NCI-H1092 treated with DMSO at 0.1 percent for 48 hours (cell line): ENCODE measurements at regions not wholly inside any gene's neighbourhood (a gene's known extent, or its start where the extent isn't known, plus 50 kb on each side); places are given as distances from the start of the nearest gene placed in this dataset.

Experiments
- DNase-seq: peaks from one replicate; lab custom pipeline; 2025; lab: John Stamatoyannopoulos, UW

DNA sequence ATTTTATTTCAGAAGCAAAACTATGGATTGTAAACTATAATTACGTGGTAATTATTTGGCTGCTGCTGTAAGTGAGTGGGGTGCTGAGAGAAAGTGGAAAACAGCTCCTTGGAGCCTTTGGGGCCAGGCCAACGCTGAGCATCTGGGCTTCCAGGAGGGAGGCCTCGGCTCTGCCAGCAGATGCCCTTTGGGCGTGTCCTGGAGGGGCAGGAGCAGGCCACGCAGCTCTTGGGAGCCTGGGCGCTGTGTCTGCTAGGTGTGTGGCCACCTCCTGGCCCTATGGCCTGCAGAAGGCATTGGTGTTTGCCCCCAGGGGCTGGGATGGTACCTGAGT lies 423.3 kb downstream of the GLRX3 start:
- DNase-seq: no peak

DNA sequence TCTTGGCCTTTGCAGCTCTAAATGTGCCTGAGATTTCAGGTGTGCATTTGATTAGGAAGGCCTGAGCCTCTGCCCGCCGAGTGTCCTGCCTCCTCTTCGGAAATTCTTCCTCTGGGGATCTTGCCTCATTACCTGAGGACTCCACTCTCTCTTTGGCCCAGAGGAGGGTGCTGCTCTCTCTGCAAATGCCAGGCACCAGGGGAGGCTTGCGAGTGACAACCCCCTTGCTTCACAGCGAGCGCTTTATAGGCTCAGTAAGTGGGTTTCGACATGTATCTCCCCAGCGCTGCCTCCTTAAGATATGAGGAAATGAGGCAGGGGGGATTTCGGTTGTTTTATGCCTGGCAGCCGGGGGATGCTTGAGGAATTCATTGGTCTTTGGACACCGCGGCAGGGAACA lies 423.9 kb downstream of the GLRX3 start:
- no peak for DNase-seq

DNA sequence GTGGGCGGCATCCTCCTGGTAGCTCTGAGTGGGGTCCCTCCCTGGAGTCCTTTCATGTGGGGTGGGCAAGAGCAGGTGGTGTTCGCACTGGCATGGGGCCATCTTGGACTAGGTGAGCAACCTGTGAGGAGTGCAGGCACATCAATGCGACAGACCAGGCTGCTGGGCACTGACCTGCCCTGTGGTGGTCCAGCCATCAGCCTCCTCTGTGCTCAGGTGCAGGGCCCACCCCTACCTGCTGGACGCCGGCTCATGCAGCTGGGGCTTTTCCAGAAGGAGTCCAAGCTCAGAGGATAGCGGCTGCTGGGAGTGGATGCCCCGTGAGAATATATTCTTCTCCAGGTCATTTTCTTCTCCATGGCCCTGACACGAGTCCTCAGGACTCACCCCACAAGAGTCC lies 424.4 kb downstream of the GLRX3 start:
- DNase-seq: no peak

DNA sequence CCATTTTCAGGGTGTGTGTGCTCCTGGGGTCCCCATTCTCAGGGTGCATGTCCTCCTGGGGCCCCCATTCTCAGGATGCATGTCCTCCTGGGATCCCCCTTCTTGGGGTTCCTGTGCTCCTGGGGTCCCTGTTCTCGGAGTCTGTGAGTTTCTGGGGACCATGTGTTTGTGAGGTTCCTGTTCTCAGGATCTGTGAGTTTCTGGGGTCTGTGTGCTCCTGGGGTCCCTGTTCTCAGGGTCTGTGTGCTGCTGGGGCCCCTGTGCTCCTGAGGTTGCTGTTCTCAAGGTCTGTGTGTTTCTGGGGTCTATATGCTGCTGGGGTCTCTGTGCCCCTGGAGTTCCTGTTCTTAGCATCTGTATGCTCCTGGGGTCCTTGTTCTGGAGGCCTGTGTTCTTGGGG lies 425.5 kb downstream of the GLRX3 start:
- no peak for DNase-seq

DNA sequence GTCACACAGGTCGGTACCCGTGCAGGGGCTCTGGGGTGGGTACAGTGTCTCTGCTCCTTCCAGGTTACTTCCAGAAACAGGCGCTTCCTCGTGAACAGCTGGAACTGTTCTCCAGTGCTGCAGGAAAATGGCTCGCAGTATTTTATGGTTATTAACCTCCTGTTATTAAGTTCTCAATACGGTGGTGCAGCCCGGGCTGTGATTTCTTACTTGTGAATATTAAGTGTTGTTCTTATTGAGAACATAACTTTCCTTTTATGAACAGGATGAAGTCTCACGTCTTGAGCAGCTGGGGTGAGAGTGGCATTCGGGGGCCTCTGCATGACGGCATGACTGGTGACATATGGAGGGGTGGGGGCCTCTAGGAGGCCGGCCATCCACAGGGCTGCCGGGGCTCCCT lies 430.8 kb downstream of the GLRX3 start:
- DNase-seq: no peak

DNA sequence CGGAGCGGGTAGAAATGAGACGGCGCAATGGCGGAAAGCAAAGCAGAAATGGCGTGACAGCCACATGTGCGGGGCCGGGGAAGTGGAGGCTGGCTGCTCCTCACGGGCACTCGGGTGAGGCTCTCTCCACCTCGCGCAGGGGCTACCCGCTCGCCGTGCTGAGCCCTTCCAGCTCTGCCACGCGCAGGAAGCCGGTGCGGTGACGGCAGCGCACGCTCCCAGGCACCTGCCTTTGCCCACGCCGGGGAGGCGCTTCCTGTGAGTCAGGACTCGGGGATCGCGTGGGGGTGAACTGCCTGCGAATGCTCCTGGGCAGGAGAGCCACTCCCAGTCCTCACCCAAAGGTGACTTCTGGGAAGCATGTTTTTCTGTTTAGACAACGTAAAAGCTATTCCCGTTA lies 431.2 kb downstream of the GLRX3 start:
- DNase-seq: no peak

DNA sequence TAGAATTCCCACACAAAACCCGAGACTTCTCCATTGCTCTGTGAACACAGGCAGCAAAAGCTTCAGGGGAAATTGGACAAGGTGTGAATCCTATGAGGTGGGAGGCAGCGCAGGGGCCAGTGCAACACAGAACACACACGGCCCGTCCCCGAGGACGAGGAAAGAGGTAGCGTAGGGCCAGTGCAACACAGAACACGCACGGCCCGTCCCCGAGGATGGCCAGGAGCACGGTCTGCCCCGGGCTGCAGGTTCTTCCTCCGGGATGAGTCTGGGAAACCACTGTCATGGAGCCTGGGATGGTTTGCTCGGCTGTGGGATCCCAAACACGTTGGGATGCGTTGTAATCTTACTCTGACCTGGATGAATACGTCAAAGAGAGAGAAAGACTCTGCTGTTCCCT lies 432.1 kb downstream of the GLRX3 start:
- no peak for DNase-seq

DNA sequence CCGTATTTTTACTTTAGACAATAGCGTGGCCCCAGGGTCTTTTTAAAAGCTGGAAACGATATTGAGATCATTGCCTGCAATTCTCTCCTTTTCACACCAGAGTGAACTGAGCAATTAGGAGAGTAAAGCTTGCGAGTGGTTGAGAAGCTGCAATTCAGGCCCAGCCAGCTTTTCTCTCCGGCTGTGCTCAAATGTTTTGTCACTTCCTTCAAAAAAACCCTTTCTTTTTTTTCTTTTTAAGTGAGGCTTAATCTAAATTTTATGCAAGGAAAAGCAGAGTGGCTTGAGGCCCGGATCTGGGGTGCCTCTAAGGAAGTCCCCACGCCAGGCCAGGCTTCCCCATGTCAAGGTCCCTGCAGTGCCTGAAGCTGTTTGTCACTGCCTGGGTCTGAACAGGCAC lies 433.9 kb downstream of the GLRX3 start:
- no peak for DNase-seq

DNA sequence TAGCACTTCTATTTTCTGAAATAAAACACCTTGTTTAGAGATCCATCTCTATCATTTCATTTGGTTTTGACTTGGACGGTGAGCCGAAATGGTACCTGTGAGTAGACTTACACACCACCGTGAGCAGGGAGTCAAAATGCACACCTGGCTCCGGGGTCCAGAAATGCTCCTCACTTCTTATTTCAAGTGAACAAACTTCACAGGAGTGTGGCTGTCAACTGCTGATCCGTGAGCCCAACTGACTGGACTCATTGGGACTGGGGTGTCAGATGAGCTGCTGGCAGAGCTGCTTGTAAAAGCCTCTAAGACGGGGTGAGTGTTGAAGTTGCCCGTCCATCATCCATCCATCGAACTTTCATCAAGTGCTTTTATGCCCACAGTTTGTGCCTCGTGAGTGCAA lies 435.5 kb downstream of the GLRX3 start:
- DNase-seq: no peak

DNA sequence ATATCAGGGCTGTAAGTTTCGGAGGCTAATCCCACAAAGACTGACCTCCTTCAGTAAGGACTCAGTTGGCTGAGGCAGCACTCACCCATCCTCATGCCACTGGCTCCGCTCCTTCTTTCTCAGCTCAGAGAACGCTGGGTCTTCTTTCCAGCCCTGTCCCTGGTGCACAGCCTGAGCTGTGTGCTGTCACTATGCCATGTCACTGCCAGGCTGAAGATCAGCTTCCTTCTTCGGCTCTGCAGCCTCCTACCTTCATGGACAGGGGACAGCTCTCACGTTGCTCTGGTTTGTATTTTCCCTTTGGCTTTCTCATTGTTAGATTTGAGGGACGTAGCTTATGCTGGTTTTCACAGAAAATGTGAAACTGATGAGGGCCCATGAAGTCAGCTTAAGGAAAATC lies 437.3 kb downstream of the GLRX3 start:
- DNase-seq: no peak

DNA sequence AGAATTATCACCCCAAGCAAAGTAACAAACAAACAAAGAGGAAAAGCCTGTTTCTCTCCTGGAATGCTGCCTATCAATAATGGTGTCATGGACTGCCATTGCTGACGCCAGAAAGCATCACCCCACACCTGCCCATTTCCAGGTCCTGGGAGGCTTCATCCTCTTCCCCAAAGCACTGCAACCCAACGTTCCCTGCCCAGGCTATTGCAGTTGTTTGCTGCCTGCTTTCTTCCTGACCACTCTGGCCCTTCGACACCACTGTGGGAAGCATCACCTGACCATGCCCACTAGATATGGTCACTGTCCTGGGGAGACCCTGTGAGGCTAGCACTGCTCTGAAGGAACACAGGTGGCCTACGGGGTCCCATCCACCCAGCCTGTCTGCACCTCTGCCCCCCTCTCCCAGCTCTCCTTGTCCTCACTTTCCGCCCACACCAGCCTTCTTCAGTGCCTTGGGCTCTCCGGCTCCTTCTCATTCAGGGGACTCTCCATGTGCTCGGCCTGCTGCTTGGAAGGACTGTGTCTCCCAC lies 439.6 kb downstream of the GLRX3 start:
- DNase-seq: no peak

DNA sequence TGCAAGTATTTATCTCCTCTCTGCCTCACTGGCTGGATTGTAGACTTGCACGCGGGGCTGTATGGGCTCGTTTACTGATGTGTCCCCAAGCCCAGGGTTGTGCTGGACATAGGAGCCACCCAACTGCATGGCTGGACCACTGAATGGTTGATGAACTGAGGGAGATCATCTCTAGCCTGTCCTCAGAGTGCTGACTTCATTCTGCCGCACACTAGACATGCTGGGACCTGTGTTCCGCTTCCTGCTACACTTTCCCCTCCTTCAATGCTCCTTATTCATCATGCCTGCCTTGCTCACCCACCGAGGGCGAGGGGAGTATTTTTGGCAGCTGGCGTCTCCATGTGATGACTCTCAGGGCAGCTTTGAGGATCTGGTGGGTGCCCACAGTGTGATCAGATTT lies 440.2 kb downstream of the GLRX3 start:
- no peak for DNase-seq

DNA sequence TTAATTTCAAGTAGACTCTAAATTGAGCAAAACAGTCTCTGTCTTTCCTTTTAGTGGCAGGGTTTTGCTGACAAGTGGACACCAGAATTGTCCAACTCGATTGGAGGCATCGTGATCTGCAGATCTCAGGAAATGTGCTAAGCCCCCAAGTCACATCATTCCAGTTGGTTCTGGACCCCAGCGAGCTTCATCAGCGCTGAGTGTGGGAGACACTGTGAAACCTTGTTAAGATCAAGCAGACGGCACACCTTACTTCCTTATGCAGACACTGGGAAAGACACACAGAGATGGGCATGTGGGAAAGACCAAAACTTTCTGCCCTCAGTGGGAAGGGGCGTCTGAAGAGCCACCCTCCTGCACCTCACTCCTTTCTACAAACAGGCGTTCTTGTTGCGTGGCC lies 440.8 kb downstream of the GLRX3 start:
- no peak for DNase-seq

DNA sequence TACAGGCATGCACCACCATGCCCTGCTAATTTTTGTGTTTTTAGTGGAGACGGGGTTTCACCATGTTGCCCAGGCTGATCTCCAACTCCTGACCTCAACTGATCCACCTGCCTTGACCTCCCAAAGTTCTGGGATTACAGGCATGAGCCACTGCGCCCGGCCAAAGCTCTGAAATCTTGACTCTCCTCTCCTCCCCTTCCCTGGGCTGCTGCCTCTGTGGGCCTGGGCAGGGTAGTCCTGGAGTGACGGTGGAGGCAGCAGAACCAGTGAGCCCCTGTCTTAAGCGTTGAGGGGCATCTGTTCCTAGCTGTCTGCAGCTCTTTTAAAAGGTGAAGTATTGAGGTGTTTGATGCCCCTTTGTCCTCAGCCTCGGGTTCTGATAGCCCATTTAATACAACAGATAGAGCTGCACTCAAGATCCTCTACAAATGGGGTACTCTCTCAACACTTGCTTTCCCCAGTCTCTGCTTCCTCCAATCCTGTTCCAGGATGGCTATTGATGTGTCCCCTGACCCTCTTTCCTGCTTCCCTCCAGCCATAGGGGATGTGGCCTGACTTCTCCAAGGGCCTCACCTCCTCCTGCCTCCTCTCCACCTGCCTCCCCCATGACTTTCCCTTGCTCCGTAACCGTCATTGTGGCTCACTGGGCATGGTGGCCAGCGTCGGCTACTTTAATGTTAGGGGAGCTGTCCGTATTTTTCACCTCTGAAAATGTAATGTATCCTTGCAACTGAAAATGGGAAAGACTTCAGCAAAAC lies 442.5 kb downstream of the GLRX3 start:
- DNase-seq: no peak

DNA sequence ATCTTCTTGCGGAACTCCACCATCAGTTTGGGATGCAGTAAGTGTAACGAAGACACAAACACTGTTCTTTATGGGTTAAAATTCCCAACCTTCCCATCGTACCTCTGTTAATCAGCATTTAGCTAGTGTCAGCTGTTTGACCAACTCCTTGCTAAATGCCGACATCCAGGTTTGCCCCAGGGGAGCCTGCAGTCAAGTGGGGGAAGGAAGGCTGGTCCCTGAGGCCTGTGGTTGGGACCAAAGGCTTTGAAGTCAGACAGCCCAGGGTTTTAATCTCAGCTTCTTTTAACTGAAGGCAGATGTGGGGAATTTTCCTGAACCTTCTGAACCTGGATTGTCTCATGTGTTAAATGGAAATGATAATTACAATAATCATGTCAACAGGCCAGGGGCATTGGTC lies 443.7 kb downstream of the GLRX3 start:
- no peak for DNase-seq

DNA sequence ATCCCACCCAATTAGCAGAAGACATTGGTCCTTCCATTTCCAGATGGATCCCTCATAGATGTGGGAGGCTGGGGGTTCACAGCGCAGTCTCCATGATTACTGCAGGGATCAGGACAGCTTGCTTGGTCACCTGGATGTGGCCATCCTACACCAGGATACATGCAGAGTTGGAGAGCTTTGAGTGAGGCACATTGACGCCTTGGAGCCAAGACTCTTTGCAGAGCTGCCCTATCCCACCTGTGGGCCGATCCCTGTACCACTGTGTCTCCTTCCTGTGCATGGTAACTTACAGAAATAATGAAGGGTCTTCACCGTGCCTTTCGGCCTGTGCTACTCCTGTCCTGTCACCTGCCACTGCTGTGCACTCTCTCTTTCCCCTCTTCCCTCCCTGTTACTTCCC lies 444.8 kb downstream of the GLRX3 start:
- DNase-seq: no peak

DNA sequence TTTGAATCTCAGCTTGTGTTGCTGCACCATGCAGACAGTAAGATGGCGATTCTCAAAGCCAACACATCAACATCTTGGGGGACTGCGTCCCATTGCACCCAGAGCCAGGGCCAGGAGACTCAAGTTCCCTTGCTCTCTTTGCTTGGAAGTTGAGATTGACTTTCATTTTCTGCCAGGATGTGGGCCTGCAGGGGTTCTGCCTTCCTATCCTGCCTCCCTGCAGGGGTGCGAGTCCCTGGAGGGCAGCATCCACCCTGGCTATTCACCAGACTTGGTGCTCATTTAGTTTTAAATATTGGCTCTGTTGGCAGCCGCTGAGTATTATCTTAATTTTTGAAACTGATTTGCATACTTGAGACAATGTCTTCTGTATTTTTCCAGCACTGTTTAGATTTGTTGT lies 451.5 kb downstream of the GLRX3 start:
- DNase-seq: no peak

DNA sequence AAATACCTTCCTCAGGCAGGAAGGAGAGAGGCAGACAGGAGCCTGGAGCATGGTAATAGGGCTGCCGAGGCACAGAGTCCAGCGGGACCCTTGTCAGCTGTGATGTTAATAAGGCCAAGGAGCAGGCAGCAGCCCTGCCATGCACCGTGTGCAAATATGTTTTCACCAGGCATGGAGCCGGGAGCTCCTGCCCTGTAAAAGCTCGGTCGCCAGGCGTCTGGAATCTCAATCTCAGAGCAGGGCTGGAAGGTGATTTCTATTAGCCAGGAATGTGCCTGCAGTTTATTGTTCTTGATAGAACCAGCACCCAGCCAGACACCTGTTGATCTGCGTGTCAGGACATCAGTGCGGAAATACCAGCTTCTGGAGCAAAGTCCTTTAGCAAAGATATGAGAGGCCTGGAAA lies 469.8 kb downstream of the GLRX3 start:
- DNase-seq: no peak

DNA sequence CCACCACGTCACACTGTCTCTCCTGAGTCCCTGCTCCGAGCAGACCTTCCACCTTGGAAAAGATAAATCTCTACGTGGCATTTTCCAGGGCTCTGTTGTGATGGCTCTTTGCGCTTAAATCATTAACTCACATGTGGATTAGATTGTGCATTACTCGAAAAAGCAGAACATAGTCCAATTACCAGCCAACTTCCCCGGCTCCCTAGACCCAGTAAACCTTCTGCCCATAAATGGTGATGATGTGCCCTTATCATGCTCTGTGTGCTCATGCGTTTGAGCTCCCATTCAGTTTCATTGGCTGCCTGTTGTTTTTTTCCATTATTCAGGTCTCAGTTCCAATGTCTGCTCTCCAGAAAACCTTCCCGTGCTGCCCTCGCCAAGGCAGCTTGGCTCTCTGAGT lies 471.2 kb downstream of the GLRX3 start:
- DNase-seq: no peak

DNA sequence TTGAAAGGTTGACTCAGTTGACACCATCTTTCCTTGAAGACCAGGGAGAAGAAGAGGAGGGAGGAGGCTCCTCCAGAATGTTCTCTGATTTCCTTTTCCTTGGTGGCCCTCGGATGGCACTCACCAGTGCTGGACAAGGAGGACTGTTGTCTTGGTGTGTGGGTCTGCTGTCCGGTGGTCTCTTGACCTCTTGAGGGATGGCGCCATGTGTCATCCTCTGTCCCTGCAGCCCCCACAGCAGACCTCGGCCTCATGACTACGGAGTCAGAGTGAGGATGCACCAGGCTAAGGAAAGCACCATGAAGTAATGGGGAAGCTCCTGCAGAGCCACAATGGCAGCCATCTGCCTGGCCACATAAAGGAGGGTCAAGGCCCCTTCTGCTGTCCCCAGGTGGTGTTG lies 475.0 kb downstream of the GLRX3 start:
- no peak for DNase-seq

DNA sequence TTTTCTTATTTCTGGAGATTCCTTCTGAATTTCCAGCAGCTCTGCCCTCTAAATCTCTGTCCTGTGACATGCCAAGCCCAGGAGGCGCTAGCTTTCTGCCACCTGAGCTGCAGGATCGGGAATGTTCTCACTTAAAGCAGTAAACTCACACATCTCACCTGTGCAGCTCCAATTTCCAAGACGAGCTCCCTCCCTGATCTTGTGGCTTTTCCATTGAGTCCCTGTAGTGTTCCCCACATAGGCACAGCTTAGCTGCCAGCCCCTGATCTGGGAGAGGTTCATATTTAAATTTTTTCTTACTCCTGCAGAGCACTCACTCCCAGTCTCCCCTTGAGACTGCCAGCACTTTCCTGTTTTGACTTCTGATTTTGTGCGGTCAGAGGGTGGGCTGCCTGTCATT lies 479.3 kb downstream of the GLRX3 start:
- DNase-seq: no peak

DNA sequence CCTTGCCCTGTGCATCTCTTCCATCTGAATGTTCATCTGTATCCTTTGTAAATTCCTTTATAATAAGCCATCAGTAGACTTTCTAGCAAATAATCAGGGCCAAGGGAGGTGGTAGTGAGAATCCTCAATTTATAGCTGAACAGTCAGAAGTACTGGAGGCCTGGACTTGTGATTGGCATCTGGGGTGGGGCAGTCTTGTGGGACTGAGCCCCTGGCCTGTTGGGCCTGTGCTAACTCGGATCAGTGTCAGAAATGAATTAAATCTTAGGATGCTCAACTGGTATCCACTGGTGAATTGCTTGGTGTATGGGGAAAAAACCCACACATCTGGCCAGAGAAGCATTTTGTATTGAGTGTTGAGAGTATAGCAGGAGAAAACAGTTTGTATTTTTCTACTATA lies 481.8 kb downstream of the GLRX3 start:
- no peak for DNase-seq

DNA sequence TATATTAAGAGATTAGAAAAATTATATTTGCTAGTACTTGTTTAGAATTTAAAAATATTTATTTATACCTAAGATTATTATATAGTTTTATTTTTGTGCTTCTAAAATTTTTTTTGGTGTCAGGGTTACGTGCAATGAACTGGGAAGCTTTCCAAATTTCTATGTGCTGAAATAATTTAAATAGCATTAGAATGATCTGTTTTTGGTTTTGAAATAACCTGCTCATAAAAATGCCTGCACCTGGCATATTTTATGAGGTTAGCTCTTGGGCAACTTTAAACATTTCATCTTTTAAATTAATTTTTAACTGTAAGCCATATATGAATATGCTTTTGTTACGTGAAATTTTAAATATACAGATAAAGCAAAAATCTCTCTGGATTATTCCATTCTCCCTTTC lies 482.5 kb downstream of the GLRX3 start:
- no peak for DNase-seq

DNA sequence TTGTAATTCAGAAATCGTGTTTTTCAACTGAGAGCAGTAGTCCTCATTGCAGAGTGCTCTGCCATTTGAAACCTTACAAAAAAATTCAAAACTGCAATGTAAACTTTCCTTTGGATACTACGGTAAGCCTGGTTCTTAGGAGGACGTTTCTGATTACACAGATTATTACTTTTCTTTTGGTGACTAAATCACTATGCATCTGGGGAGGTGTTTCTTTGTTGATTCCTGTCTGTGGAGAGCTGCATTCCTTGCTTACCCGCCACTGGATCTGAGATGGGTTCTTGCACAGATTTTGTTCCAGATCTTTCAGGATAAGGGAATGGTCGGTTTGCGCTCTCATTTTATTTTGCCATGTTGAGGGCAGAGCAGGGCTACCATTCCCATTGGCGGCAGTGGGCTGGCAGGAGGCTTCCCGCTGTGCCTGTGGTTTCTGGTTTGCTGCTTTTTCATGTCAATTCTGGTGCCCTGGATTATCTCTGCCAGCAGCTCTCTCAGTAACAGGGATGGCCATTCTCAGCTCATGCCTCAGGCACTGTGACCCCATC lies 485.1 kb downstream of the GLRX3 start:
- no peak for DNase-seq
